ENCODE measurements at regions not wholly inside any gene's neighbourhood (a gene's known extent, or its start where the extent isn't known, plus 50 kb on each side); places are given as distances from the start of the nearest gene placed in this dataset.
A peak's percentile ranks its signal among the peaks of the same experiment; 100 is the strongest.

DNA sequence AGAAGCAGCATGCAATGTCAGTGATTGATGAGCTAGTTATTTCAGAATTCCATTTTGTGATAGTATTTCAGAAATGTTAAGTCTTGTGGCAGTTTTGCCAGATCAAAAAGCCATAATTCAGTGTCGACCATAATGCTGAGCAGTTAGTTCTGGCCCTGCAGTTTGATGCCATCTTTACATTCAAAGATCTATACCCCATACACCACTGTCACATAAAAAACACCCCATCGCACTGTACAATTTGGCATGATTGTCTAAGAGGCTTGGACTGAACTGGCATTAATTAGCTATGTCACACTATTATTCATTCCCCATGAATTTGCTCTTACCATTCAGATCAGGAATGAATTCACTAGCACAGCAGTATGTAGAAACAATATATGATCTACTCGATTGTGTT is 127.7 kb upstream of the EPHA3 start:
- H3K9me3 ChIP-seq = peaks cover 0 to 5% (median 3%) of the 10 kb centered on the region in 4 donors
- no peaks in the 10 kb centered on the region for H3K4me1 ChIP-seq
- H3K27ac ChIP-seq = no peak overlapping the region
- TF ChIP-seq EP300 (IDR thresholded peaks at IDR 0.05) (no peak), POLR2A (IDR thresholded peaks at IDR 0.05) (no peak)
- TF ChIP-seq, protein P1, sequence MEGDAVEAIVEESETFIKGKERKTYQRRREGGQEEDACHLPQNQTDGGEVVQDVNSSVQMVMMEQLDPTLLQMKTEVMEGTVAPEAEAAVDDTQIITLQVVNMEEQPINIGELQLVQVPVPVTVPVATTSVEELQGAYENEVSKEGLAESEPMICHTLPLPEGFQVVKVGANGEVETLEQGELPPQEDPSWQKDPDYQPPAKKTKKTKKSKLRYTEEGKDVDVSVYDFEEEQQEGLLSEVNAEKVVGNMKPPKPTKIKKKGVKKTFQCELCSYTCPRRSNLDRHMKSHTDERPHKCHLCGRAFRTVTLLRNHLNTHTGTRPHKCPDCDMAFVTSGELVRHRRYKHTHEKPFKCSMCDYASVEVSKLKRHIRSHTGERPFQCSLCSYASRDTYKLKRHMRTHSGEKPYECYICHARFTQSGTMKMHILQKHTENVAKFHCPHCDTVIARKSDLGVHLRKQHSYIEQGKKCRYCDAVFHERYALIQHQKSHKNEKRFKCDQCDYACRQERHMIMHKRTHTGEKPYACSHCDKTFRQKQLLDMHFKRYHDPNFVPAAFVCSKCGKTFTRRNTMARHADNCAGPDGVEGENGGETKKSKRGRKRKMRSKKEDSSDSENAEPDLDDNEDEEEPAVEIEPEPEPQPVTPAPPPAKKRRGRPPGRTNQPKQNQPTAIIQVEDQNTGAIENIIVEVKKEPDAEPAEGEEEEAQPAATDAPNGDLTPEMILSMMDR (IDR thresholded peaks at IDR 0.05) = no peak
- DNase-seq = no peak
- H3K27me3 ChIP-seq = no peaks in the 10 kb centered on the region
- intact Hi-C loops (cut with DNase I; ENCODE audit: low total_unique reads) = no loop called here
- WGBS, 5 donors = 78 to 90% (median 85%) methylated on average over 3 of the region's 3 CpGs
- H3K36me3 ChIP-seq = no peaks in the 10 kb centered on the region
- no peak overlapping the region for H3K4me3 ChIP-seq

DNA sequence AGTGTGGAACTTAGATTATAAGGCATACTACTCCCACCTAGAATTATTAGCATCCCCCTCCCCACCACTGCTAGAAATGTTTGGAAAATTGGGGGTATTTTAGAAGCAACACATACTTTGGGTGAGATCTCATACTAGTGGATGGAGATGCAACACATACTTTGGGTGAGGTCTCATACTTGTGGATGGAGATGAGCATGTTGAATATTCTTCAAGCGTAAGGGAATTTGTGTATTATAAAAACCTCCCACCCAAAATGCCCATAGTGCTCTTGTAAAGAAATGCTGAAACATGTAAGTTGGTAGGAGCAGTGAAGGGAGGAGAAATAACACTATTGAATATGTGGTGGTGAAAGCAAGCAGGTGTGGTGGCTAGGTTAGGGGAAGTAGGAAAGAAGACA is 124.0 kb upstream of the EPHA3 start:
- Histone ChIP-seq H3K4me3 (no peak overlapping the region), H3K36me3 (no peaks in the 10 kb centered on the region), H3K27ac (no peak overlapping the region), H3K4me1 (no peaks in the 10 kb centered on the region), H3K9me3 (no peaks in the 10 kb centered on the region), H3K27me3 (no peaks in the 10 kb centered on the region)
- TF ChIP-seq, protein P1 (IDR thresholded peaks at IDR 0.05) = no peak
- TF ChIP-seq EP300 (IDR thresholded peaks at IDR 0.05) (no peak), POLR2AphosphoS5 (IDR thresholded peaks at IDR 0.05) (no peak), POLR2A (IDR thresholded peaks at IDR 0.05) (no peak)
- intact Hi-C loops (cut with DNase I; ENCODE audit: low total_unique reads) = no loop called here
- WGBS, 5 donors = 94 to 97% (median 96%) methylated on average over 1 of the region's 1 CpG
- DNase-seq = no peak

- Histone ChIP-seq H3K27ac (no peak overlapping the region), H3K4me1 (no peaks in the 10 kb centered on the region), H3K27me3 (no peaks in the 10 kb centered on the region), H3K4me3 (no peak overlapping the region), H3K9me3 (no peaks in the 10 kb centered on the region), H3K36me3 (no peaks in the 10 kb centered on the region)
- DNase-seq = no peak
- WGBS, 5 donors = 55 to 73% (median 66%) methylated on average over 2 of the region's 2 CpGs
- TF ChIP-seq POLR2A (IDR thresholded peaks at IDR 0.05) (no peak), EP300 (IDR thresholded peaks at IDR 0.05) (no peak), POLR2AphosphoS5 (IDR thresholded peaks at IDR 0.05) (no peak)
- TF ChIP-seq, protein P1 (IDR thresholded peaks at IDR 0.05) = no peak
- intact Hi-C loops (cut with DNase I; ENCODE audit: low total_unique reads) = no loop called here
These were observed 123.2 kb upstream of the EPHA3 start for GRCh38 chr3:88984256-88984655.

GRCh38 chr3:88984832-88985231 is 122.6 kb upstream of the EPHA3 start:
- TF ChIP-seq POLR2A (IDR thresholded peaks at IDR 0.05) (no peak), EP300 (IDR thresholded peaks at IDR 0.05) (no peak), POLR2AphosphoS5 (IDR thresholded peaks at IDR 0.05) (no peak)
- TF ChIP-seq, protein P1 (IDR thresholded peaks at IDR 0.05) = no peak
- Histone ChIP-seq H3K36me3 (no peaks in the 10 kb centered on the region), H3K27ac (no peak overlapping the region), H3K4me3 (no peak overlapping the region), H3K27me3 (no peaks in the 10 kb centered on the region), H3K9me3 (no peaks in the 10 kb centered on the region), H3K4me1 (no peaks in the 10 kb centered on the region)
- intact Hi-C loops (cut with DNase I; ENCODE audit: low total_unique reads) = no loop called here
- DNase-seq = peak in 1 of 2 donors; percentile 3
- WGBS, 5 donors = 54 to 68% (median 62%) methylated on average over 2 of the region's 2 CpGs

All from stomach (tissue), 8 donors.